ENCODE measurements at regions not wholly inside any gene's neighbourhood (a gene's known extent, or its start where the extent isn't known, plus 50 kb on each side); places are given as distances from the start of the nearest gene placed in this dataset.
"Not testable (repeated sequence)": the region's sequence is repeated elsewhere in the genome, so short reads cannot be mapped to it uniquely, and the experiment has no call there.

GRCh38 chr7:142495301-142495700 lies 237.4 kb upstream of the PRSS58 start:
- DNase-seq, result not testable (repeated sequence)

GRCh38 chr7:142494021-142494420 lies 236.2 kb upstream of the PRSS58 start:
- no peak for DNase-seq

GRCh38 chr7:142488842-142489241 lies 231.0 kb upstream of the PRSS58 start:
- no peak for DNase-seq

- DNase-seq, result no peak
Measured at GRCh38 chr7:142488036-142488633, 230.3 kb upstream of the PRSS58 start.

GRCh38 chr7:142487565-142487964 lies 229.7 kb upstream of the PRSS58 start:
- DNase-seq, result not testable (repeated sequence)

- DNase-seq, result no peak
Measured at GRCh38 chr7:142487124-142487523, 229.3 kb upstream of the PRSS58 start.

- no peak for DNase-seq
Measured at GRCh38 chr7:142485617-142486226, 227.9 kb upstream of the PRSS58 start.

GRCh38 chr7:142483659-142484317 lies 225.9 kb upstream of the PRSS58 start:
- DNase-seq, result no peak

GRCh38 chr7:142482891-142483658 lies 225.2 kb upstream of the PRSS58 start:
- peak; percentile 0 for DNase-seq

GRCh38 chr7:142481548-142481947 lies 223.7 kb upstream of the PRSS58 start:
- DNase-seq, result no peak

- DNase-seq, result no peak
Measured at GRCh38 chr7:142478479-142479220, 220.8 kb upstream of the PRSS58 start.

GRCh38 chr7:142477801-142478200 lies 219.9 kb upstream of the PRSS58 start:
- DNase-seq, result not testable (repeated sequence)

GRCh38 chr7:142477079-142477651 lies 219.3 kb upstream of the PRSS58 start:
- no peak for DNase-seq

GRCh38 chr7:142476077-142476476 lies 218.2 kb upstream of the PRSS58 start:
- no peak for DNase-seq

- no peak for DNase-seq
Measured at GRCh38 chr7:142471820-142472219, 214.0 kb upstream of the PRSS58 start.

- DNase-seq, result no peak
Measured at GRCh38 chr7:142470544-142470830, 212.6 kb upstream of the PRSS58 start.

- no peak for DNase-seq
Measured at GRCh38 chr7:142469696-142470543, 212.1 kb upstream of the PRSS58 start.

GRCh38 chr7:142468871-142469665 lies 211.2 kb upstream of the PRSS58 start:
- DNase-seq, result no peak

GRCh38 chr7:142467056-142467655 lies 209.3 kb upstream of the PRSS58 start:
- not testable (repeated sequence) for DNase-seq

- DNase-seq, result no peak
Measured at GRCh38 chr7:142463401-142463850, 205.6 kb upstream of the PRSS58 start.
